Left lung (tissue), 4 donors: ENCODE measurements at regions not wholly inside any gene's neighbourhood (a gene's known extent, or its start where the extent isn't known, plus 50 kb on each side); places are given as distances from the start of the nearest gene placed in this dataset.

Source experiments
- ATAC-seq: fragments of 200-7000 bp; cut with Tn5 transposase; one replicate; pipeline ENCODE4 v1.9.1; 2020; ENCODE audit warnings: moderate library complexity
- DNase-seq, 4 donors: peaks; one replicate each; pipeline ENCODE4 v3.0.0-alpha.2; 2013 to 2020
- H3K27ac ChIP-seq, 2 donors: fragments of 200-600 bp; sonication (generic) in 1 of 2; one replicate each; pipeline versions ENCODE4 v1.5.0 to v1.8.0; 2020 to 2021
- H3K27me3 ChIP-seq, 2 donors: fragments of 200-600 bp; sonication (generic) in 1 of 2; one replicate each; pipeline versions ENCODE4 v1.5.0 to v1.8.0; 2020 to 2021
- H3K36me3 ChIP-seq, 2 donors: fragments of 200-600 bp; sonication (generic) in 1 of 2; one replicate each; pipeline versions ENCODE4 v1.5.0 to v1.8.0; 2020 to 2021
- H3K4me1 ChIP-seq, 2 donors: fragments of 200-600 bp; one replicate each; pipeline ENCODE4 v1.8.0; 2021
- H3K4me3 ChIP-seq, 2 donors: fragments of 200-600 bp; sonication (generic) in 1 of 2; one replicate each; pipeline versions ENCODE4 v1.5.0 to v1.8.0; 2020 to 2021; ENCODE audit warnings: mild to moderate bottlenecking in 1 of 2
- H3K9me3 ChIP-seq, 2 donors: fragments of 200-600 bp; sonication (generic) in 1 of 2; one replicate each; pipeline versions ENCODE4 v1.5.0 to v1.8.0; 2020 to 2021
- CTCF ChIP-seq, 2 donors: fragments of 200-600 bp; sonication (generic) in 1 of 2; IDR thresholded peaks; one replicate each; pipeline versions ENCODE4 v1.5.0 to v1.8.0; 2021; ENCODE audit warnings: antibody characterized with exemption in 2 of 2
- intact Hi-C, 2 donors: fragments of 100-400 bp; cut with DNase I; formaldehyde crosslinking; loops; one replicate each; pipeline versions ENCODE4 v1.11.2 to v1.14.2; 2022
- donor health status: DM: no; HTN: yes; CAD: no.
- donor health status: DM: no; HTN: no; CAD: no.

- intact Hi-C loops = no loop called here
- Histone ChIP-seq H3K27ac (no peak overlapping the region), H3K27me3 (no peaks in the 10 kb centered on the region), H3K36me3 (no peaks in the 10 kb centered on the region), H3K4me3 (no peak overlapping the region), H3K9me3 (no peaks in the 10 kb centered on the region), H3K4me1 (no peaks in the 10 kb centered on the region)
- DNase-seq (no peak), ATAC-seq (no peak)
- no peak for TF ChIP-seq CTCF (IDR thresholded peaks at IDR 0.05)
Observed at GRCh38 chr1:79376106-79376505, 369.6 kb upstream of the ADGRL4 start.

GRCh38 chr1:79375352-79375751 is 368.8 kb upstream of the ADGRL4 start:
- no peak for TF ChIP-seq CTCF (IDR thresholded peaks at IDR 0.05)
- Histone ChIP-seq H3K4me1 (no peaks in the 10 kb centered on the region), H3K4me3 (no peak overlapping the region), H3K27me3 (no peaks in the 10 kb centered on the region), H3K27ac (no peak overlapping the region), H3K36me3 (no peaks in the 10 kb centered on the region), H3K9me3 (no peaks in the 10 kb centered on the region)
- ATAC-seq (no peak), DNase-seq (no peak)
- intact Hi-C loops = no loop called here

- H3K36me3 ChIP-seq = no peaks in the 10 kb centered on the region
- no peaks in the 10 kb centered on the region for H3K4me1 ChIP-seq
- ATAC-seq (no peak), DNase-seq (no peak)
- no peaks in the 10 kb centered on the region for H3K27me3 ChIP-seq
- no peaks in the 10 kb centered on the region for H3K9me3 ChIP-seq
- no peak overlapping the region for H3K27ac ChIP-seq
- intact Hi-C loops = no loop called here
- H3K4me3 ChIP-seq = no peak overlapping the region
- TF ChIP-seq CTCF (IDR thresholded peaks at IDR 0.05) = no peak
Observed at GRCh38 chr1:79374397-79374796, 367.9 kb upstream of the ADGRL4 start.

- DNase-seq = peak in 3 of 4 donors; percentile 3 to 28 (median 13)
Observed at GRCh38 chr1:79373481-79374125, 367.1 kb upstream of the ADGRL4 start.

GRCh38 chr1:79371802-79372201 is 365.3 kb upstream of the ADGRL4 start:
- H3K4me3 ChIP-seq = no peak overlapping the region
- H3K36me3 ChIP-seq = no peaks in the 10 kb centered on the region
- H3K27me3 ChIP-seq = no peaks in the 10 kb centered on the region
- H3K27ac ChIP-seq = no peak overlapping the region
- ATAC-seq (no peak), DNase-seq (no peak)
- no peak for TF ChIP-seq CTCF (IDR thresholded peaks at IDR 0.05)
- H3K4me1 ChIP-seq = no peaks in the 10 kb centered on the region
- no peaks in the 10 kb centered on the region for H3K9me3 ChIP-seq
- intact Hi-C loops = no loop called here

More at GRCh38 chr1:79373481-79374125, 367.1 kb upstream of the ADGRL4 start:
- H3K9me3 ChIP-seq = no peaks in the 10 kb centered on the region
- no peaks in the 10 kb centered on the region for H3K27me3 ChIP-seq
- intact Hi-C loops = no loop called here
- no peak overlapping the region for H3K27ac ChIP-seq
- H3K36me3 ChIP-seq = no peaks in the 10 kb centered on the region
- no peak for TF ChIP-seq CTCF (IDR thresholded peaks at IDR 0.05)
- H3K4me1 ChIP-seq = no peaks in the 10 kb centered on the region
- no peak overlapping the region for H3K4me3 ChIP-seq
- ATAC-seq = peak; percentile 71
